HK-2 (cell line): ENCODE measurements at regions not wholly inside any gene's neighbourhood (a gene's known extent, or its start where the extent isn't known, plus 50 kb on each side); places are given as distances from the start of the nearest gene placed in this dataset.
"Not testable (repeated sequence)": the region's sequence is repeated elsewhere in the genome, so short reads cannot be mapped to it uniquely, and the experiment has no call there.

Experiments used
- DNase-seq: peaks from one replicate; pipeline ENCODE4 v3.0.0-alpha.2; 2018; ENCODE audit not compliant: unreplicated experiment

DNA sequence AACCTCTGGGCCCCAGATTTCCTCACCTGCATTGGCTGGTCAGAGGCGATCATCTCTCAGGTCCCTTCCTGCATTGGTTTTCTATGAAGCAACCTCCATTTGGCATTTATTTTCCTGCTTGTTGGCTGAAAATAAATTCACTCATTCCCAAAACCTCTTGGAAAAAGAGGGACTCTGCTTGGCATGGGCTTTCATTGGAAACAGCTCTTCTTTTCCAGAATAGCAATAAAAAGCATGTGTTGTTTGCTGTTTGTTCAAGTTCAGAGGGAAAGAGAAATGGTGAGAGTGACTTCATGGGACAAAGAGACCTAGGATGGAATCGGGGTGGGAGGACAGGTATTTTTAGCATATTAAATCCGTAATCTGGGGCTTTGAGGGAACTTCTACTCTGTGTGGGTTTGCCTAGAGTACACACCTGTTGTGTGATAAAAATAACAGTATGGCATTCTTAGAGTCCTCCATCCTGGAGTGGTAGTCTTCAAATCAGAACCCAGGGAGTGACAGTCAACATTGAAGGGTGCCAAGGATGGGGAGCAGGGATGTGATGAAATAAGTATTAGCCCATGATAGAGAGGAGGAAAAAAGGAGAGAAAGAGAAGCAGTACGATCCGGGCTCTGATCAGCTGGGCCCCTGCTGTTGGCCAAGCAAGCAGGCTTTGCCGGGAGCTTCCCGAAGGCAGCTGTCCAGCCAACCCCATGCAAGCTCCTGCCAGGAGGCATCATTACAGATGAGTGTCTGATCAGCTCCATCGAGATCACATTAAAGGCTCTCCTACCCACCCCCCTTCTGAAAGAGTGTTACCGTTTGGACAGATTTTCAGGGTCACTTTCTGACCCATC is 131.9 kb upstream of the NFIA start:
- no peak for DNase-seq

- no peak for DNase-seq
Observed at GRCh38 chr1:60949826-60950197, 132.5 kb upstream of the NFIA start.

GRCh38 chr1:60949154-60949825 is 133.1 kb upstream of the NFIA start:
- no peak for DNase-seq

DNA sequence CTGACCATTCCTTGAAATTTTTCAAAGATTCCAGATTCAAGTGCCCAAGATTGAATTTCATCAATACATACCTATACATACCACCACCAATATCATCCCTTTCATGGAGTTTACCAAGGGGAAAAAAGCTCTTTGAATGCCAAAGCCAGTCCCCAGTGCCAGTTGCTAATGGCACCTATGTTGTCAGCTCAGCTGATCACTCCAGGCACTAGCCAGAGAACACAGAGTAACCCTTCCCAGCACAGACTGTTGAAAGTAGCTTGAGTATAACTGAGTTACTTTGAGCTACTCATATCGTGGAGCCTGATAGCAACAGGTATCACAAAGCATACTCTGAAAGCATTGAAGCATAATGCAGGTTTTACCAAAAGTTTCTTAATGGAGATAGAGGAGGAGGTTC is 133.9 kb upstream of the NFIA start:
- DNase-seq: no peak

GRCh38 chr1:60947367-60947766 is 135.0 kb upstream of the NFIA start:
- no peak for DNase-seq

- DNase-seq: no peak
Observed at GRCh38 chr1:60942896-60943638, 139.3 kb upstream of the NFIA start.

GRCh38 chr1:60942291-60942690 is 140.1 kb upstream of the NFIA start:
- DNase-seq: no peak

- not testable (repeated sequence) for DNase-seq
Observed at GRCh38 chr1:60940685-60941084, 141.7 kb upstream of the NFIA start.

GRCh38 chr1:60937720-60938119 is 144.6 kb upstream of the NFIA start:
- no peak for DNase-seq

DNA sequence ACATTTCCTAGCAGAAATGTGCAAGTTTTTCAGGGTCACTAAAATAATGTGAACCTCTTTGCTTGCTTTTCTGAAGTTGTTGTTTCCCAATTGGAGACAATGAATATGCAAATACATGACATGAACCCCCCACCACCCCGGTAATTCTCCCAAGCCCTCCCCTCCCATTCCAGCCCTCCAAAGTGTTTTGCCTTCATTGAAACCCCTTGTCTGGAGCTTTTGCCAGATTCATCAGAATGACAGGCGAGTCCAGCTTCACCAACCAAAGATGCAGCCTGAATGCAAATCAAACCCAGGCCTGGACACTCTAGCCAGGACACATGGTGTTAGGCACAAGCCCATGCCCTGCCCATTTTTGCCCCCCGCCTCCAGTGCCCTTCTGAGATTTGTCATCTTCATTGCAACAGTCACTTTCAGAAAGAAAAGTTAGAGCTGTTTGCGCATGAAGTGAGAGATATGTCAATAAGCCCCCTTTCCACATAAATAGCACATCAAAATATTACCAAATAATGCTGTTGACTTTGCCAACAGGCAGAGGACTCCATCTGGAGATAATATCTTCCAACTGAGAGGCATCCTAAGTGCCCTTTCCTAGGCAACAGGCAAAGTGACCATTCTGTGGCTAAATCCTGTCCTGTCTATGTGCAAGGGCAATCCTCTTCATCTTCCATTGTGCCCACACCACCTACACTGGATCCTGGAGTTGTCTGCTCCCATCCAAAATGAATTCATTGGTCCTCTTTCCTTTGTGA is 145.6 kb upstream of the NFIA start:
- DNase-seq: no peak

GRCh38 chr1:60936163-60936562 is 146.2 kb upstream of the NFIA start:
- DNase-seq: no peak

- DNase-seq: no peak
Observed at GRCh38 chr1:60935599-60936110, 146.7 kb upstream of the NFIA start.

DNA sequence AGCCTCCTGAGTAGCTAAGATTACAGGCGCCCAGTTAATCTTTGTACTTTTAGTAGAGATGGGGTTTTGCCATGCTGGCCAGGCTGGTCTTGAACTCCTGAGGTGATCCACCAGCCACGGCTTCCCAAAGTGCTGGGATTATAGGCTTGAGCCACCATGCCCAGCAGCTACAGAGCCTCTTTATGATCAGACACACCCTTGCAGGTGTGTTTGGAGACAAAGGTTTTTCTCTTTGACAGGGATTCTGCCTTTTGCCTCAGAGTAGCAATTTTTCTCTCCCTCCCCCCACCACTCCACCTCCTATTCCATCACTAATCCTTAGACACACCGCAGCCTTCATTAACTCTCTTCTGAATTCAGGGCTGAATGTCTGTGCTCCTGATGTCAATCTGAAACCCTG is 152.2 kb upstream of the NFIA start:
- DNase-seq: no peak

- no peak for DNase-seq
Observed at GRCh38 chr1:60924964-60925798, 157.2 kb upstream of the NFIA start.

DNA sequence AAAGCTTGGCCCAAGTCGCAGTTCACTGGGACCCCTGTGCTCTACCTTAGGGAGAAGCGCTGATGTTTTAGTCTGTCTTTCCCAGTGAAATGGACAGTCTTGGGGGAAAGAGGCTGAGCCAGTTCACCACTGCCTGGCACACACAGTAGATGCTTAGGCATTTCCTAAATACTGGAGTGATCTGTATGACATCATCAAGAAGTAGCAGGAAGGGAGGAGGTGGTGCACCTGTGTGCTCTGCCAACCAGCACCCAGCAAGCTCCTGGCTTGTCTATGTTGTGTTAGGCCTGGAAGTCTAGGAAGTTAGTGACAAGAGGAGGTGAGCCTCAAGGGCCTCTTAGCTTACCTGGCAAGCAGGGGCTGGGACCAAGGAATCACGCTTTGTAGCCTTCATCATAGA is 158.2 kb upstream of the NFIA start:
- DNase-seq: no peak

DNA sequence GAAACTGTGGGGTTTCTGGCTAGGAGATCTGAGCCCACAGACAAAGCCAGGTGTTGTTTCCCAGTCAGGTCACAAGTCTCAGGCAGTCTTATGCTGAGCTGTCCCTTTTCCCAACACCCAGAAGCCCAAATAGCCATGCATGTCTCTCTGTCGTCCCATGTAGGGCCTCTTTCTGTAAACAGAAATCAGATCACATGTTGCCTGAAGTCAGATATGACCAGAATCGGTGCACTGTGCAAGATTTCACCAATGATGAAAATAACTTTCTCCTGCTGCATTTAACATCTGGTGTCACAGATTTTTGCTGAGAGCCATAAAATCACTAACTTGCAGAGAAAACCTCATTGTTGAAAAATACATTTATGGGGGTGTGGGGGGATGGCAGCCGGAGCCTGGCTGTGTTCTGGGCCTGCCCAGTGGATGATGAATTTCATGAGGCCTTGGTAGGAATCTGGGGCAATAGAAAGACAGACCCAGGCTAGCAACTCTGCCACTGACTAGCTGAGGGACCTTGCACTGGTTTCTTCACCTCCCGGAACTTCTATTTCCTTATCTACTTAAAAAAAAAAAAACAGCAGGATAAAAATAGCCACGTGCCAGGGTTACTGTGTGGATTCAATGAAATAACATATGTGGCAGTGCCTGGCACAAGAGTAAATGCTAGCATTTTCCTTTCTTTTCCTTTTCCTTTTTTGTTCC is 158.8 kb upstream of the NFIA start:
- DNase-seq: no peak

DNA sequence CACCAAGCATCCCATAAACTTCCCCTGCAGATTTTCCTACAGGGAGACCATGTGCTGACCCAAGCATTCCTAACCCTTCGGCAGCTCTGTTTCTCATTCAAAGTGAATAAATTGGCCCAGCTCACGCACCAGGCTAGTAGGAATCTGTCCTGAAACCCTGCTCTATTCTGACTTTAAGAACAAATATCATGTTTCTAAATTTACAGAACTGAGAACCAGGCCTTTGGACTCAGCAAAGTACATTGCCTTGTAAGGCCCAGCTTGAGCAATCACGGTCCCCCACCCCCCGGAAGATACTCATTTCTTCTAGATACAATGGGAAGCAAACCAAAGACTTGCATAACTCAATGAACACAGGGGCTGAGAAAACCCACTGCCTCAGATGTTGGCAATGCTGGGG is 160.1 kb upstream of the NFIA start:
- no peak for DNase-seq

DNA sequence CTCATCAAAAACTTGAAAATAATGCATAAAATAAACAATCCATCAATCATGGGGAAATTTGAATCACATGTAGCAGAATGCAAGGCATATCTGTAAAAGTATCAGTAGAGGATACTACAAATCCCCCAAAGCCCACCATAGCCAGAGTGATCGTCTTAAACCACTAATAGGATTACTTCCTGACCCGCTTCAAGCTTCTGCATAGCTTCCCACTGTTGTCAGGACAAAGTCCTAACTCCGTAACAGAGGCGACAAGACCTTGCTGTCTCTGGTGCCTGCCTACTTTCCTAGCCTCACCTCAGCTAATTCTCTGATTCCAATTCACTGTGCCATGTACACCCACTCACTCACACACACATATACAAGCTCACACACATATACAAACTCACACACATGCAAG is 161.2 kb upstream of the NFIA start:
- no peak for DNase-seq

GRCh38 chr1:60920561-60920960 is 161.8 kb upstream of the NFIA start:
- DNase-seq: no peak

DNA sequence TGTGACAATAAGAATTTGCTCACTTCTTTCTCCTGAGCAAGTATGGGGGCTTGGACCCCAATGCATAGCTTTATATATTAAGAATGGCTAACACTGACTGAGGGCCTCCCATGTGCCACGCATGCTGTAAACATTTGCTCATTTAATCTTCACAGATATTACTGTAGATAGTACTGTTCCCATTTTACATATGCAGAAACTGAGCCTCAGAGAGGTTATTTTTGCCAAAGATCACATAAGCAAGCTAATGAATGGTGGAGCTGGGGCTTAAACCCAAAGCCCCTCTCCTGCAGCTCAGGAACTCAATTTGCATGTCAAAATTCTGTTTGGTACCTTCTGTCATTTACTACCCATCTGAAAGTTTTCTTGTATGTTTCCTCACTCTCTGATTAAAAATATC is 163.5 kb upstream of the NFIA start:
- no peak for DNase-seq
